ENCODE measurements at regions not wholly inside any gene's neighbourhood (a gene's known extent, or its start where the extent isn't known, plus 50 kb on each side); places are given as distances from the start of the nearest gene placed in this dataset.

DNA sequence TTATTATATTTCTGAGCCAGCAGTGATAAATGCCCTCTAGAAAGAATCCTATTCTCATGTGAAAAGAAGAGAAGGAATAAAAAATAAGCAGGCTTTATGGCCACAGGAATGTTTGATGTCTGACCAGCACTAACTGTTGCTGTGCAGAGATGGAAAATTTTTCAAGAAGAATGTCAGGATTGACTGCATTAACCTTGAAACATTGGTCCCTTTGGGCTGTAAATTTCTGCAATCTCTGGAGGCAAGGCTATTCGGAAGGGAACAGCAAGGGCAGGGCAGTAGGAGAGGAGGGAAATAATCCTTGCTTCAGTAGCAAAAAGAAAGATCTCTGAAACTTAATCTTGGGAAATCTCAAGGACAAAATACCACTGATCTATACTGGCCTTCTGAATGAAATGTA, 415.2 kb downstream of the DNAH5 start:
- Histone ChIP-seq H3K9ac (ENCODE audit: low read length) (no peak overlapping the region), H2AFZ (ENCODE audit: low read depth, low read length, poor library complexity, severe bottlenecking) (no peak overlapping the region), H3K79me2 (ENCODE audit: insufficient read depth, low read length) (no peaks in the 10 kb centered on the region), H3K27me3 (ENCODE audit: insufficient read depth, low read length) (no peaks in the 10 kb centered on the region), H3K4me1 (ENCODE audit: control insufficient read depth in 1 of 2, insufficient read depth in 2 of 2, low read length in 2 of 2) (no peaks in the 10 kb centered on the region), H3K4me3 (replicated peaks in 1 of 2; ENCODE audit: low read depth in 1 of 2, low read length in 2 of 2) (no peak overlapping the region), H3K9me3 (ENCODE audit: control insufficient read depth in 1 of 2, insufficient read depth in 1 of 2, low read depth in 1 of 2, low read length in 2 of 2) (peaks cover 7 to 10% of the 10 kb centered on the region in 2 experiments; a peak in 2 of 4 replicates), H4K20me1 (ENCODE audit: insufficient read depth) (no peaks in the 10 kb centered on the region), H3K36me3 (ENCODE audit: control insufficient read depth in 1 of 2, insufficient read depth in 2 of 2, low read length in 2 of 2) (no peaks in the 10 kb centered on the region), H3K4me2 (ENCODE audit: low read length) (no peak overlapping the region), H3K27ac (ENCODE audit: low read depth, low read length) (no peak overlapping the region), H3K9me2 (ENCODE audit: insufficient read depth) (no peaks in the 10 kb centered on the region)
- no peak for DNase-seq (ENCODE audit: low read depth, low spot score)
- TF ChIP-seq, protein P1, sequence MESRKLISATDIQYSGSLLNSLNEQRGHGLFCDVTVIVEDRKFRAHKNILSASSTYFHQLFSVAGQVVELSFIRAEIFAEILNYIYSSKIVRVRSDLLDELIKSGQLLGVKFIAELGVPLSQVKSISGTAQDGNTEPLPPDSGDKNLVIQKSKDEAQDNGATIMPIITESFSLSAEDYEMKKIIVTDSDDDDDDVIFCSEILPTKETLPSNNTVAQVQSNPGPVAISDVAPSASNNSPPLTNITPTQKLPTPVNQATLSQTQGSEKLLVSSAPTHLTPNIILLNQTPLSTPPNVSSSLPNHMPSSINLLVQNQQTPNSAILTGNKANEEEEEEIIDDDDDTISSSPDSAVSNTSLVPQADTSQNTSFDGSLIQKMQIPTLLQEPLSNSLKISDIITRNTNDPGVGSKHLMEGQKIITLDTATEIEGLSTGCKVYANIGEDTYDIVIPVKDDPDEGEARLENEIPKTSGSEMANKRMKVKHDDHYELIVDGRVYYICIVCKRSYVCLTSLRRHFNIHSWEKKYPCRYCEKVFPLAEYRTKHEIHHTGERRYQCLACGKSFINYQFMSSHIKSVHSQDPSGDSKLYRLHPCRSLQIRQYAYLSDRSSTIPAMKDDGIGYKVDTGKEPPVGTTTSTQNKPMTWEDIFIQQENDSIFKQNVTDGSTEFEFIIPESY (IDR thresholded peaks at IDR 0.05; ENCODE audit: extremely low read depth, insufficient replicate concordance, low read length), result no peak
- no peak for TF ChIP-seq TCF7L2 (IDR thresholded peaks at IDR 0.05; ENCODE audit: borderline replicate concordance, extremely low read depth, insufficient read depth, insufficient read length)
- no peak for TF ChIP-seq JUND (IDR thresholded peaks at IDR 0.05)
- no peak for TF ChIP-seq CBX3 (IDR thresholded peaks at IDR 0.05; ENCODE audit: low read depth)
- no peak for TF ChIP-seq EZH2phosphoT487 (IDR thresholded peaks at IDR 0.05; ENCODE audit: borderline replicate concordance)
- no peak for TF ChIP-seq RAD21 (IDR thresholded peaks at IDR 0.05; ENCODE audit: low read depth)
- TF ChIP-seq, protein P2, sequence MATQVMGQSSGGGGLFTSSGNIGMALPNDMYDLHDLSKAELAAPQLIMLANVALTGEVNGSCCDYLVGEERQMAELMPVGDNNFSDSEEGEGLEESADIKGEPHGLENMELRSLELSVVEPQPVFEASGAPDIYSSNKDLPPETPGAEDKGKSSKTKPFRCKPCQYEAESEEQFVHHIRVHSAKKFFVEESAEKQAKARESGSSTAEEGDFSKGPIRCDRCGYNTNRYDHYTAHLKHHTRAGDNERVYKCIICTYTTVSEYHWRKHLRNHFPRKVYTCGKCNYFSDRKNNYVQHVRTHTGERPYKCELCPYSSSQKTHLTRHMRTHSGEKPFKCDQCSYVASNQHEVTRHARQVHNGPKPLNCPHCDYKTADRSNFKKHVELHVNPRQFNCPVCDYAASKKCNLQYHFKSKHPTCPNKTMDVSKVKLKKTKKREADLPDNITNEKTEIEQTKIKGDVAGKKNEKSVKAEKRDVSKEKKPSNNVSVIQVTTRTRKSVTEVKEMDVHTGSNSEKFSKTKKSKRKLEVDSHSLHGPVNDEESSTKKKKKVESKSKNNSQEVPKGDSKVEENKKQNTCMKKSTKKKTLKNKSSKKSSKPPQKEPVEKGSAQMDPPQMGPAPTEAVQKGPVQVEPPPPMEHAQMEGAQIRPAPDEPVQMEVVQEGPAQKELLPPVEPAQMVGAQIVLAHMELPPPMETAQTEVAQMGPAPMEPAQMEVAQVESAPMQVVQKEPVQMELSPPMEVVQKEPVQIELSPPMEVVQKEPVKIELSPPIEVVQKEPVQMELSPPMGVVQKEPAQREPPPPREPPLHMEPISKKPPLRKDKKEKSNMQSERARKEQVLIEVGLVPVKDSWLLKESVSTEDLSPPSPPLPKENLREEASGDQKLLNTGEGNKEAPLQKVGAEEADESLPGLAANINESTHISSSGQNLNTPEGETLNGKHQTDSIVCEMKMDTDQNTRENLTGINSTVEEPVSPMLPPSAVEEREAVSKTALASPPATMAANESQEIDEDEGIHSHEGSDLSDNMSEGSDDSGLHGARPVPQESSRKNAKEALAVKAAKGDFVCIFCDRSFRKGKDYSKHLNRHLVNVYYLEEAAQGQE (IDR thresholded peaks at IDR 0.05; ENCODE audit: low read depth), result no peak
- no peak for TF ChIP-seq EZH2 (IDR thresholded peaks at IDR 0.05)
- TF ChIP-seq, protein P3, sequence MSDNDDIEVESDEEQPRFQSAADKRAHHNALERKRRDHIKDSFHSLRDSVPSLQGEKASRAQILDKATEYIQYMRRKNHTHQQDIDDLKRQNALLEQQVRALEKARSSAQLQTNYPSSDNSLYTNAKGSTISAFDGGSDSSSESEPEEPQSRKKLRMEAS (IDR thresholded peaks at IDR 0.05), result no peak
- TF ChIP-seq POLR2AphosphoS5 (IDR thresholded peaks at IDR 0.05; ENCODE audit: low read depth, low read length), result no peak
- TF ChIP-seq SP1 (IDR thresholded peaks at IDR 0.05; ENCODE audit: low read depth), result no peak
- TF ChIP-seq ZNF274 (IDR thresholded peaks at IDR 0.05; ENCODE audit: low read depth, low read length), result no peak
- TF ChIP-seq CEBPB (IDR thresholded peaks at IDR 0.05; ENCODE audit: low read depth), result no peak
- no peak for TF ChIP-seq ELF1 (IDR thresholded peaks at IDR 0.05; ENCODE audit: borderline replicate concordance, low read depth)
- no peak for TF ChIP-seq ZFX (IDR thresholded peaks at IDR 0.05)
- TF ChIP-seq SIN3A (IDR thresholded peaks at IDR 0.05; ENCODE audit: low read depth), result no peak
- TF ChIP-seq YY1 (IDR thresholded peaks at IDR 0.05; ENCODE audit: extremely low read depth, insufficient replicate concordance, low read depth, low read length), result no peak
- no peak for TF ChIP-seq SRF (IDR thresholded peaks at IDR 0.05; ENCODE audit: low read depth)
- TF ChIP-seq EGR1 (IDR thresholded peaks at IDR 0.05; ENCODE audit: low read depth), result no peak
- no TSS peak for BruUV-seq (replicated peaks)
- ChIA-PET RAD21 (ENCODE audit: low non-redundant PET in 1 of 2, low total read pairs in 2 of 2, uncharacterized antibody in 2 of 2, unreplicated experiment in 2 of 2) (no interaction called here), CTCF (no interaction called here), POLR2A (no interaction called here)
- intact Hi-C loops (cut with micrococcal nuclease), result no loop called here
- ATAC-seq, result no peak

Data from HCT116 (cell line).